Liver (tissue), 8 donors: ENCODE measurements at regions not wholly inside any gene's neighbourhood (a gene's known extent, or its start where the extent isn't known, plus 50 kb on each side); places are given as distances from the start of the nearest gene placed in this dataset.

ENCODE experiments used
- DNase-seq: peaks from one replicate; pipeline ENCODE4 v3.0.0-alpha.2; 2017; ENCODE audit warnings: low spot score
- H3K27ac ChIP-seq, 2 donors: one replicate each; pipeline ENCODE4 v1.7.0; 2013; ENCODE audit warnings: inconsistent platforms in 2 of 2, low read length in 2 of 2, control low read depth in 1 of 2, low read depth in 1 of 2, mild to moderate bottlenecking in 1 of 2
- H3K27me3 ChIP-seq, 4 donors: one replicate each; pipeline versions ENCODE4 v1.6.1 to v1.7.0; 2013; ENCODE audit warnings: low read length in 3 of 4, inconsistent platforms in 1 of 4, mild to moderate bottlenecking in 1 of 4, moderate library complexity in 1 of 4; ENCODE audit not compliant: control insufficient read depth in 4 of 4, insufficient read depth in 4 of 4
- H3K36me3 ChIP-seq, 4 donors: one replicate each; pipeline versions ENCODE4 v1.6.1 to v1.7.0; 2013; ENCODE audit warnings: low read length in 3 of 4, mild to moderate bottlenecking in 3 of 4, low read depth in 1 of 4, moderate library complexity in 1 of 4; ENCODE audit not compliant: control insufficient read depth in 4 of 4, insufficient read depth in 3 of 4
- H3K4me1 ChIP-seq, 4 donors: one replicate each; pipeline versions ENCODE4 v1.6.1 to v1.7.0; 2013; ENCODE audit warnings: low read length in 3 of 4, mild to moderate bottlenecking in 3 of 4, moderate library complexity in 1 of 4; ENCODE audit not compliant: control insufficient read depth in 4 of 4, insufficient read depth in 4 of 4
- H3K4me3 ChIP-seq, 3 donors: one replicate each; pipeline versions ENCODE4 v1.6.1 to v1.7.0; 2013; ENCODE audit warnings: low read length in 3 of 3, control low read depth in 1 of 3, low read depth in 1 of 3, mild to moderate bottlenecking in 1 of 3
- H3K9ac ChIP-seq, 2 donors: one replicate each; pipeline ENCODE4 v1.7.0; 2013; ENCODE audit warnings: low read length in 2 of 2, mild to moderate bottlenecking in 2 of 2, moderate library complexity in 2 of 2, control low read depth in 1 of 2, low read depth in 1 of 2
- H3K9me3 ChIP-seq, 4 donors: one replicate each; pipeline versions ENCODE4 v1.6.1 to v1.7.0; 2013; ENCODE audit warnings: low read length in 3 of 4; ENCODE audit not compliant: control insufficient read depth in 4 of 4
- EGR1 ChIP-seq, 2 donors: IDR thresholded peaks; 2 replicates each; pipeline ENCODE4 v1.6.1; 2016 to 2018; ENCODE audit warnings: antibody characterized with exemption in 2 of 2, low read depth in 2 of 2
- FOXA1 ChIP-seq: IDR thresholded peaks from 2 replicates; pipeline ENCODE4 v1.6.1; 2016; ENCODE audit warnings: antibody characterized with exemption
- FOXA2 ChIP-seq: IDR thresholded peaks from 2 replicates; pipeline ENCODE4 v1.6.1; 2016; ENCODE audit warnings: antibody characterized with exemption
- GABPA ChIP-seq, 2 donors: IDR thresholded peaks in 1 of 2; conservative IDR thresholded peaks in 1 of 2; 2 replicates each; pipeline ENCODE4 v1.6.1; 2016; ENCODE audit warnings: antibody characterized with exemption in 2 of 2, mild to moderate bottlenecking in 1 of 2, moderate library complexity in 1 of 2
- HNF4A ChIP-seq, 2 donors: conservative IDR thresholded peaks; 2 replicates each; pipeline ENCODE4 v1.6.1; 2016; ENCODE audit warnings: antibody characterized with exemption in 2 of 2, mild to moderate bottlenecking in 2 of 2
- HNF4G ChIP-seq: IDR thresholded peaks from 2 replicates; pipeline ENCODE4 v1.6.1; 2016; ENCODE audit warnings: antibody characterized with exemption
- JUND ChIP-seq, 2 donors: IDR thresholded peaks; 2 replicates each; pipeline ENCODE4 v1.6.1; 2016; ENCODE audit warnings: antibody characterized with exemption in 2 of 2
- NR2F2 ChIP-seq: IDR thresholded peaks from 2 replicates; pipeline ENCODE4 v1.6.1; 2016; ENCODE audit warnings: antibody characterized with exemption
- RAD21 ChIP-seq, 2 donors: IDR thresholded peaks; 2 replicates each; pipeline ENCODE4 v1.6.1; 2016; ENCODE audit warnings: antibody characterized with exemption in 2 of 2, mild to moderate bottlenecking in 2 of 2
- RXRA ChIP-seq, 2 donors: IDR thresholded peaks; 2 replicates each; pipeline ENCODE4 v1.6.1; 2017 to 2018; ENCODE audit warnings: antibody characterized with exemption in 2 of 2, mild to moderate bottlenecking in 1 of 2
- SP1 ChIP-seq: IDR thresholded peaks from 2 replicates; pipeline ENCODE4 v1.6.1; 2018; ENCODE audit warnings: antibody characterized with exemption, mild to moderate bottlenecking
- TAF1 ChIP-seq: conservative IDR thresholded peaks from 2 replicates; pipeline ENCODE4 v1.6.1; 2016; ENCODE audit warnings: antibody characterized with exemption, mild to moderate bottlenecking
- YY1 ChIP-seq: IDR thresholded peaks from 2 replicates; pipeline ENCODE4 v1.6.1; 2016; ENCODE audit warnings: antibody characterized with exemption, mild to moderate bottlenecking
- WGBS: extraction: QIAGEN DNeasy Blood & Tissue Kit; methylation state at CpG from one replicate; pipeline ENCODE4 v1.1.7; 2013; 5-methylcytosine and 5-hydroxymethylcytosine counted together
- TF ChIP-seq, protein P1 (sequence below): fragments of 150-350 bp; IDR thresholded peaks from 2 replicates; pipeline ENCODE4 v1.5.1; 2017; ENCODE audit warnings: improper control_type of control experiment, low read depth, low read length; ENCODE audit not compliant: missing input control
- TF ChIP-seq, protein P2 (sequence below): IDR thresholded peaks from 2 replicates; pipeline ENCODE4 v1.6.1; 2016; ENCODE audit warnings: antibody characterized with exemption
- TF ChIP-seq, protein P3 (sequence below): IDR thresholded peaks from 2 replicates; pipeline ENCODE4 v1.6.1; 2016; ENCODE audit warnings: antibody characterized with exemption
- TF ChIP-seq, protein P4 (sequence below): IDR thresholded peaks from 2 replicates; pipeline ENCODE4 v1.6.1; 2016; ENCODE audit warnings: antibody characterized with exemption, mild to moderate bottlenecking
- TF ChIP-seq, protein P5 (sequence below): IDR thresholded peaks from 2 replicates; pipeline ENCODE4 v1.6.1; 2016; ENCODE audit warnings: antibody characterized with exemption
- donor health status: healthy.
- donor health status: healthy.
- donor health status: healthy.
- donor health status: healthy.
- donor health status: healthy.

DNA sequence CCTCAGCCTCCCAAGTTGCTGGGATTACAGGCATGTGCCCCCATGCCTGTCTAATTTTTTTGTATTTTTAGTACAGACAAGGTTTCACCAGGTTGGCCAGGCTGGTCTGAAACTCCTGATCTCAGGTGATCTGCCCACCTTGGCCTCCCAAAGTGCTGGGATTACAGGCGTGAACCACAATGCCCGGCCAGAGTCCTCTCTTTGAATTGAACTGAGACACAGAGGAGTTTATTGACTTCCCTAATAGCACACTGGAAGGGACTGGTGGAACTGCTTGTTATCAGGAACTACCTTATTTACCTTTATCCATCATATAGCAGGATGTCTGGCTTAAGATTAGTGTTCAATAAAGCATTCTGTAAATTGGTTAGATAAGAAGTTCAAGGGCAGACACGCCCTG lies 613.8 kb downstream of the EFNB2 start:
- Histone ChIP-seq H3K36me3 (no peaks in the 10 kb centered on the region), H3K9me3 (no peaks in the 10 kb centered on the region), H3K9ac (no peak overlapping the region), H3K27me3 (no peaks in the 10 kb centered on the region), H3K4me1 (no peaks in the 10 kb centered on the region), H3K27ac (no peak overlapping the region), H3K4me3 (no peak overlapping the region)
- DNase-seq, result no peak
- TF ChIP-seq FOXA1 (no peak), HNF4G (no peak), FOXA2 (no peak), GABPA (IDR thresholded peaks at IDR 0.05 in 1 of 2, conservative IDR thresholded peaks at IDR 0.05 in 1 of 2) (no peak), RXRA (IDR thresholded peaks at IDR 0.05) (no peak), RAD21 (IDR thresholded peaks at IDR 0.05) (no peak), NR2F2 (no peak), HNF4A (conservative IDR thresholded peaks at IDR 0.05) (no peak), SP1 (no peak), JUND (IDR thresholded peaks at IDR 0.05) (no peak), TAF1 (no peak), EGR1 (IDR thresholded peaks at IDR 0.05; ENCODE audit: low read depth in 2 of 2) (no peak), YY1 (no peak)
- TF ChIP-seq, protein P1, sequence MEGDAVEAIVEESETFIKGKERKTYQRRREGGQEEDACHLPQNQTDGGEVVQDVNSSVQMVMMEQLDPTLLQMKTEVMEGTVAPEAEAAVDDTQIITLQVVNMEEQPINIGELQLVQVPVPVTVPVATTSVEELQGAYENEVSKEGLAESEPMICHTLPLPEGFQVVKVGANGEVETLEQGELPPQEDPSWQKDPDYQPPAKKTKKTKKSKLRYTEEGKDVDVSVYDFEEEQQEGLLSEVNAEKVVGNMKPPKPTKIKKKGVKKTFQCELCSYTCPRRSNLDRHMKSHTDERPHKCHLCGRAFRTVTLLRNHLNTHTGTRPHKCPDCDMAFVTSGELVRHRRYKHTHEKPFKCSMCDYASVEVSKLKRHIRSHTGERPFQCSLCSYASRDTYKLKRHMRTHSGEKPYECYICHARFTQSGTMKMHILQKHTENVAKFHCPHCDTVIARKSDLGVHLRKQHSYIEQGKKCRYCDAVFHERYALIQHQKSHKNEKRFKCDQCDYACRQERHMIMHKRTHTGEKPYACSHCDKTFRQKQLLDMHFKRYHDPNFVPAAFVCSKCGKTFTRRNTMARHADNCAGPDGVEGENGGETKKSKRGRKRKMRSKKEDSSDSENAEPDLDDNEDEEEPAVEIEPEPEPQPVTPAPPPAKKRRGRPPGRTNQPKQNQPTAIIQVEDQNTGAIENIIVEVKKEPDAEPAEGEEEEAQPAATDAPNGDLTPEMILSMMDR, result no peak
- TF ChIP-seq, protein P2, sequence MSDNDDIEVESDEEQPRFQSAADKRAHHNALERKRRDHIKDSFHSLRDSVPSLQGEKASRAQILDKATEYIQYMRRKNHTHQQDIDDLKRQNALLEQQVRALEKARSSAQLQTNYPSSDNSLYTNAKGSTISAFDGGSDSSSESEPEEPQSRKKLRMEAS, result no peak
- TF ChIP-seq, protein P3, sequence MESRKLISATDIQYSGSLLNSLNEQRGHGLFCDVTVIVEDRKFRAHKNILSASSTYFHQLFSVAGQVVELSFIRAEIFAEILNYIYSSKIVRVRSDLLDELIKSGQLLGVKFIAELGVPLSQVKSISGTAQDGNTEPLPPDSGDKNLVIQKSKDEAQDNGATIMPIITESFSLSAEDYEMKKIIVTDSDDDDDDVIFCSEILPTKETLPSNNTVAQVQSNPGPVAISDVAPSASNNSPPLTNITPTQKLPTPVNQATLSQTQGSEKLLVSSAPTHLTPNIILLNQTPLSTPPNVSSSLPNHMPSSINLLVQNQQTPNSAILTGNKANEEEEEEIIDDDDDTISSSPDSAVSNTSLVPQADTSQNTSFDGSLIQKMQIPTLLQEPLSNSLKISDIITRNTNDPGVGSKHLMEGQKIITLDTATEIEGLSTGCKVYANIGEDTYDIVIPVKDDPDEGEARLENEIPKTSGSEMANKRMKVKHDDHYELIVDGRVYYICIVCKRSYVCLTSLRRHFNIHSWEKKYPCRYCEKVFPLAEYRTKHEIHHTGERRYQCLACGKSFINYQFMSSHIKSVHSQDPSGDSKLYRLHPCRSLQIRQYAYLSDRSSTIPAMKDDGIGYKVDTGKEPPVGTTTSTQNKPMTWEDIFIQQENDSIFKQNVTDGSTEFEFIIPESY, result no peak
- TF ChIP-seq, protein P4, sequence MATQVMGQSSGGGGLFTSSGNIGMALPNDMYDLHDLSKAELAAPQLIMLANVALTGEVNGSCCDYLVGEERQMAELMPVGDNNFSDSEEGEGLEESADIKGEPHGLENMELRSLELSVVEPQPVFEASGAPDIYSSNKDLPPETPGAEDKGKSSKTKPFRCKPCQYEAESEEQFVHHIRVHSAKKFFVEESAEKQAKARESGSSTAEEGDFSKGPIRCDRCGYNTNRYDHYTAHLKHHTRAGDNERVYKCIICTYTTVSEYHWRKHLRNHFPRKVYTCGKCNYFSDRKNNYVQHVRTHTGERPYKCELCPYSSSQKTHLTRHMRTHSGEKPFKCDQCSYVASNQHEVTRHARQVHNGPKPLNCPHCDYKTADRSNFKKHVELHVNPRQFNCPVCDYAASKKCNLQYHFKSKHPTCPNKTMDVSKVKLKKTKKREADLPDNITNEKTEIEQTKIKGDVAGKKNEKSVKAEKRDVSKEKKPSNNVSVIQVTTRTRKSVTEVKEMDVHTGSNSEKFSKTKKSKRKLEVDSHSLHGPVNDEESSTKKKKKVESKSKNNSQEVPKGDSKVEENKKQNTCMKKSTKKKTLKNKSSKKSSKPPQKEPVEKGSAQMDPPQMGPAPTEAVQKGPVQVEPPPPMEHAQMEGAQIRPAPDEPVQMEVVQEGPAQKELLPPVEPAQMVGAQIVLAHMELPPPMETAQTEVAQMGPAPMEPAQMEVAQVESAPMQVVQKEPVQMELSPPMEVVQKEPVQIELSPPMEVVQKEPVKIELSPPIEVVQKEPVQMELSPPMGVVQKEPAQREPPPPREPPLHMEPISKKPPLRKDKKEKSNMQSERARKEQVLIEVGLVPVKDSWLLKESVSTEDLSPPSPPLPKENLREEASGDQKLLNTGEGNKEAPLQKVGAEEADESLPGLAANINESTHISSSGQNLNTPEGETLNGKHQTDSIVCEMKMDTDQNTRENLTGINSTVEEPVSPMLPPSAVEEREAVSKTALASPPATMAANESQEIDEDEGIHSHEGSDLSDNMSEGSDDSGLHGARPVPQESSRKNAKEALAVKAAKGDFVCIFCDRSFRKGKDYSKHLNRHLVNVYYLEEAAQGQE, result no peak
- TF ChIP-seq, protein P5, sequence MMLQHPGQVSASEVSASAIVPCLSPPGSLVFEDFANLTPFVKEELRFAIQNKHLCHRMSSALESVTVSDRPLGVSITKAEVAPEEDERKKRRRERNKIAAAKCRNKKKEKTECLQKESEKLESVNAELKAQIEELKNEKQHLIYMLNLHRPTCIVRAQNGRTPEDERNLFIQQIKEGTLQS, result no peak
- 32% methylated on average over 3 of the region's 3 CpGs for WGBS

DNA sequence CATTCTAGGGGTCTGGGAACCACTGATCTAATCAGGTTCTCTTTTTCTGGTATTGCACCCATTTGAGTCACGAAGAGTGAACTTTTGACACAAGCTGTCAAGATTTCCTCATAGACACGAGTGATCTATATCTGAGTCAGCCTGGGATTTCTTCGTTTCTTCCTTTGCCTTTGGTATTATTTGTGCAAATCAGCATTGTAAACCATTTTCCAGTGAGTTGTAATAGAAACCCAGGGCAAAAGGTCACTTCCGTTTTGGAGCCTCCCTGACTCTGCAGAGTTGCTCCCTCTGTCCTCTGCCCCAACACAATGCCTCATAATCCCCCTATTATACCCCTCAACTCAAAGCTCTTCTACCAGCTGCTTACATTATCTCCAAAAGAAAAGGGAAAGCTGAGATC lies 615.1 kb downstream of the EFNB2 start:
- no peak overlapping the region for H3K4me3 ChIP-seq
- no peak overlapping the region for H3K27ac ChIP-seq
- DNase-seq, result no peak
- H3K9me3 ChIP-seq, result no peaks in the 10 kb centered on the region
- H3K4me1 ChIP-seq, result no peaks in the 10 kb centered on the region
- no peak overlapping the region for H3K9ac ChIP-seq
- 44% methylated on average over 4 of the region's 4 CpGs for WGBS
- no peaks in the 10 kb centered on the region for H3K36me3 ChIP-seq
- H3K27me3 ChIP-seq, result no peaks in the 10 kb centered on the region
- TF ChIP-seq, protein P5, result no peak
- no peak for TF ChIP-seq RXRA (IDR thresholded peaks at IDR 0.05)
- TF ChIP-seq TAF1, result no peak
- TF ChIP-seq, protein P2, result no peak
- TF ChIP-seq, protein P4, result no peak
- no peak for TF ChIP-seq FOXA2
- no peak for TF ChIP-seq HNF4A (conservative IDR thresholded peaks at IDR 0.05)
- no peak for TF ChIP-seq EGR1 (IDR thresholded peaks at IDR 0.05; ENCODE audit: low read depth in 2 of 2)
- no peak for TF ChIP-seq JUND (IDR thresholded peaks at IDR 0.05)
- TF ChIP-seq NR2F2, result no peak
